COLO668 (cell line): ENCODE measurements at regions not wholly inside any gene's neighbourhood (a gene's known extent, or its start where the extent isn't known, plus 50 kb on each side); places are given as distances from the start of the nearest gene placed in this dataset.

Source experiments
- DNase-seq: peaks from one replicate; lab custom pipeline; 2025; ENCODE audit not compliant: unreplicated experiment; lab: John Stamatoyannopoulos, UW

GRCh38 chr14:98456231-98456630, 815.8 kb downstream of the BCL11B start:
- DNase-seq: no peak

- no peak for DNase-seq
Observed at GRCh38 chr14:98458702-98459101, 813.3 kb downstream of the BCL11B start.

GRCh38 chr14:98462908-98463307, 809.1 kb downstream of the BCL11B start:
- DNase-seq: no peak

- DNase-seq: no peak
Observed at GRCh38 chr14:98466807-98467206, 805.2 kb downstream of the BCL11B start.

DNA sequence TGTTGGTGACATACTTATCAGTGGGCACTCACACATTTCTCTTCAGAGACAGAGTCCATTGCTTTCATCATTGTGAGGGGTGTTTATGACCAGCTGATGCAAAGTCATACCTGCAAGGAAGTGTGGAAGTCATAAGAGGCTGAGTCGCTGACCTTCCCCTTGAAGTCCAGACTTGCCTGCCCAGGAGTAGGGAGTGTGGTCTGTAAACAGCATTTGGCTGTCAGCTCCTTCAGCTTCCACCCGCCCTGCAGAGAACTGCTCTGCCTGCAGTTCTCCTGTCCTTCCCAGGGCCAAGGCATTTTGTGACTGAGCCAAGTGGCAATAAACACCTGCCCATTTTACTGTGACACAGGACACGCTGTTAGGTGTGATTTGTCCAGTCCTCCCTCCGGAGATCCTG, 801.3 kb downstream of the BCL11B start:
- DNase-seq: no peak

GRCh38 chr14:98474900-98475299, 797.1 kb downstream of the BCL11B start:
- no peak for DNase-seq

- no peak for DNase-seq
Observed at GRCh38 chr14:98477935-98478334, 794.1 kb downstream of the BCL11B start.

GRCh38 chr14:98489115-98489514, 782.9 kb downstream of the BCL11B start:
- no peak for DNase-seq

DNA sequence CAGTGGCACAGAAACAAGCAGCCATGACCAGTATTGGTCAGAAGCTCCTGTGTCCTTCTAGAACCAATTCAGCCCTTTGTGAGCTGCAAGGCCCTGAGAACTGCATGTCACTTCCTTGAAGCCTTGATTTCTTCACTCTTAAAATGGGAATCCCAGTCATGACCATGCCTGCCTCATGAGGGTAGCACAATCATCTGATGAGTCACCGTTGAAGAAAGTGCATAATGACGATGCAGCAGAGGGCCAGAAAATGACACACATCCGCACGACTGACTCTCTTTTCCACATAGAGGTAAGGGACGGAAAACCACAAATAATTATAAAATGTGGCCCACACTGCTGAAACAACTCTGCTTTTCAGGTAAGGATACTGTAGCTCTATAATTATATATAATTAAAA, 777.4 kb downstream of the BCL11B start:
- DNase-seq: no peak

DNA sequence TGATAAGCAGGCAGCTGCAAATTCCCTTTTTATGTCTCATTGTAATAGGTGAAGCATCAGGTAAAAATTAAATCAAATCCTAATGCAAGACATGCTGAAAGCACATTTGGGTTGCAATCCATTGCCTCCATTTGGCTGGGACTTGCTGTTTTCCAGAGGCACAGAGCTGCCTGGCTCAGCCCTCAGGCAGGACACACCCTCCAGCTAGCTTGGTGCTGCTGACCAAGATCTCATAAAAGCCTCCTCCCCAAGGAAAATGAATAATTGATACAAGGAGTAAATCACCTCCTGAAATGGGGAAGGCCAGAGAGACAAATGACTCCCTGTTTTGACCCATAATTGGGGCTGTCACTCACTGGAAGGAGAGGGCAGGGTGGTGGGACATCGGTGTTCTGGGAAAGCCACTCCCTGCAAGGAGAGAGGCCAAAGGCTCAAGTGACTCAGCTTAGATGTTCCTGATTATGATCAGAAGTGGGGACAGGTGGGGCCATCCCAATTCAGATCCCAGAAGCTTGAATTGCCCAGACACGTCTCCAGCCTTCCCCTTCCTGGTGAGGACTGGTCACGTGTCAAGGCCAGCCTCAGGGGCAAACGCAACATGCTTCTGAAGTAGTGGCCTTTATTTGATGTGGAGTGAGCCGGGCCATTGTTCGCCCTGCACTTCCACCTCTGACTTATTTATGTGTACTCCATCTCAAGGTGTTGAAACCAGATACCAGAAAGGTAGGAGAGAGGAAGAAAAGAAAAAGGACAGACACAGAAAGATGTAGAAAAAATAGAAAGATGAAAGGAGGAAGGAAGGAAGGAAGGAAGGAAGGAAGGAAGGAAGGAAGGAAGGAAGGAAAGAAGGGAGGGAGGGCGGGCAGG, 773.7 kb downstream of the BCL11B start:
- DNase-seq: no peak

GRCh38 chr14:98501335-98501734, 770.7 kb downstream of the BCL11B start:
- DNase-seq: no peak

- no peak for DNase-seq
Observed at GRCh38 chr14:98501836-98502235, 770.2 kb downstream of the BCL11B start.

- no peak for DNase-seq
Observed at GRCh38 chr14:98503086-98503815, 768.7 kb downstream of the BCL11B start.

- DNase-seq: no peak
Observed at GRCh38 chr14:98507264-98507663, 764.7 kb downstream of the BCL11B start.

DNA sequence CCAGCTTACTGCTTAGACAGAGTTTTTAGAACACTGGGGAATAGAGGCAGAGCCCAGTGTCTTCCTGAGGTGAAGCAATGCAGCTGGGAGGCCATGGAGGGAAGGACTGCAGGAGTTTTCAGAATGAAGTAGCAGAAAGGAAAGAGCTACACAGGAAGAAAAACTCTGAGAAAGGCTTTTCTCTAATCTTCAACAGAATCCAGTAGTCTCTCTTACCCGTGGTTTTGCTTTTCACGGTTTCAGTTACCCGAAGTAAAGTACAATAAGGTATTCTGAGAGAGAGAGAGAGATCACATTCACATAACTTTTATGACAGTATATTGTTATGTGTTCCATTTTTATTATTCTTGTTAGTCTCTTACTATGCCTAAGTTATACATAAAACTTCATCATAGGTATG, 761.6 kb downstream of the BCL11B start:
- no peak for DNase-seq

- DNase-seq: no peak
Observed at GRCh38 chr14:98512501-98513251, 759.3 kb downstream of the BCL11B start.

- no peak for DNase-seq
Observed at GRCh38 chr14:98513558-98513957, 758.4 kb downstream of the BCL11B start.

DNA sequence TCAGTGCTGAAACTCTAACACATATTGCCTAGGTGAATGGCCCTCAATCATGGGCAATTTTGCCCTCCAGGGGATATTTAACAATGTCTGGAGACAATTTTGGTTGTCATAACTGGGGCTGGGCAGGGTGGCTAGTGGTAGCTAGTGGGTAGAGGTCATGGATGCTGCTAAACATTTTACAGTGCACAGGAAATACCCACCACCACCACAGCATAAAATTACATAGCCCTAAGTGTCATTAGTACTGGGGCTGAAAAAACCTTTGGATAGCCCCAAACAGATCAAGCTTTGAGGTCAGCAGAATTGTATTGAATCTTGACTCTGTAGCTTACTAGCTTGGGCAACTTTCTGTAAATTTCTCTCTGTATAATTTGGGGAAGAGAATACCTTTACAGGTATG, 758.0 kb downstream of the BCL11B start:
- no peak for DNase-seq

GRCh38 chr14:98536256-98536655, 735.7 kb downstream of the BCL11B start:
- DNase-seq: no peak

GRCh38 chr14:98542316-98542715, 729.7 kb downstream of the BCL11B start:
- DNase-seq: no peak

DNA sequence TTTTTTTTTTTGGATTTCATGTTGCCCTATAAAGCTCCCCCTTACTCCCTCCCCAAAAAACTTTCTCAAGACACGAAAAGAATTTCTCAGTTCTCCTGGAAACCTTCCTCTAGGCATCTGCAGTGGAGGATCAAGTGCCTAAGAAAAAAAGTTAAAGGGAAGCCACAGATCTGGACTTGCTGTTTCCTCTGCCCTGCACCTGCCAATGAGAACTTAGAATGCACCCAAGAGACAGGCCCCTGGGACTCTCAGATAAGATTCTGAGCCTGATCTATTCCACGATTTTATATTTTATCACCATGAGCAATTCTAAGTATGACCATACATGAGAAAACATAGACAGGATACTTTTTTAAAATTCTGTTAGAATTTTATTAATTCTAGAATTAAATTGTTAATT, 728.9 kb downstream of the BCL11B start:
- no peak for DNase-seq

GRCh38 chr14:98544174-98544573, 727.8 kb downstream of the BCL11B start:
- no peak for DNase-seq
